GM12878 (cell line): ENCODE measurements at regions not wholly inside any gene's neighbourhood (a gene's known extent, or its start where the extent isn't known, plus 50 kb on each side); places are given as distances from the start of the nearest gene placed in this dataset.

Experiments used
- ATAC-seq: fragments of 200-7000 bp; cut with Tn5 transposase; 3 replicates; pipeline ENCODE4 v1.9.1; 2020; ENCODE audit warnings: mild to moderate bottlenecking, moderate library complexity
- BruUV-seq: library from RNA; stranded (reverse); fragments of 400-500 nt; replicated peaks from 2 replicates; lab custom pipeline; 2021; lab: Mats Ljungman, UMichigan
- CTCF ChIA-PET: fragments of 300-600 bp; sonication (Branson Sonifier 250); formaldehyde crosslinking; extraction: SDS; loops from one replicate; lab custom pipeline; 2021; ENCODE audit warnings: inconsistent platforms; lab: Yijun Ruan, JAX
- POLR2A ChIA-PET: fragments of 350-600 bp; formaldehyde crosslinking; extraction: SDS; loops from one replicate; lab custom pipeline; 2021; ENCODE audit warnings: inconsistent platforms; lab: Charles Lee
- RAD21 ChIA-PET: fragments of 300-600 bp; sonication (Branson Sonifier 250); formaldehyde crosslinking; loops from one replicate; lab custom pipeline; 2023; ENCODE audit warnings: antibody characterized with exemption; ENCODE audit not compliant: unreplicated experiment; lab: Charles Lee
- SMC1A ChIA-PET: fragments of 300-600 bp; sonication (Branson Sonifier 250); formaldehyde crosslinking; loops from one replicate; lab custom pipeline; 2023; ENCODE audit not compliant: unreplicated experiment, uncharacterized antibody; lab: Charles Lee
- DNase-seq: peaks from one replicate; pipeline ENCODE4 v3.0.0-alpha.2; 2011; ENCODE audit warnings: low read depth, low spot score
- FAIRE-seq: peaks from 3 replicates; lab custom pipeline; 2011; peaks lifted over from hg19 to GRCh38; lab: Jason Lieb, UNC
- H2AFZ ChIP-seq: 2 replicates; pipeline ENCODE4 v1.6.0; 2011; ENCODE audit warnings: low read depth, low read length, control low read depth; ENCODE audit not compliant: control insufficient read depth
- H3K27ac ChIP-seq: 2 replicates; pipeline ENCODE4 v1.5.1; 2011; ENCODE audit warnings: control low read depth; ENCODE audit not compliant: control insufficient read depth, insufficient read depth
- H3K27me3 ChIP-seq, 2 experiments: replicated peaks in 1 of 2; 2 replicates each; pipeline versions ENCODE4 v1.6.0 to v1.6.1; 2011; ENCODE audit warnings: low read length in 1 of 2; ENCODE audit not compliant: control insufficient read depth in 2 of 2, insufficient read depth in 2 of 2
- H3K36me3 ChIP-seq, 2 experiments: 2 replicates each; pipeline ENCODE4 v1.5.1; 2011; ENCODE audit warnings: low read length in 1 of 2; ENCODE audit not compliant: control insufficient read depth in 2 of 2, insufficient read depth in 2 of 2
- H3K4me1 ChIP-seq: 2 replicates; pipeline ENCODE4 v1.6.1; 2011; ENCODE audit warnings: mild to moderate bottlenecking, low read length, moderate library complexity, mixed read lengths; ENCODE audit not compliant: control insufficient read depth, insufficient read depth
- H3K4me2 ChIP-seq: 2 replicates; pipeline ENCODE4 v1.6.0; 2011; ENCODE audit warnings: control low read depth; ENCODE audit not compliant: control insufficient read depth, insufficient read depth
- H3K4me3 ChIP-seq: fragments of 200-600 bp; sonication (generic); 2 replicates; pipeline ENCODE4 v1.5.1; 2016
- H3K79me2 ChIP-seq: 2 replicates; pipeline ENCODE4 v1.6.0; 2011; ENCODE audit warnings: low read length; ENCODE audit not compliant: control insufficient read depth, insufficient read depth
- H3K9ac ChIP-seq: 2 replicates; pipeline ENCODE4 v1.8.0; 2011; ENCODE audit warnings: low read length, control low read depth, mixed read lengths; ENCODE audit not compliant: control insufficient read depth, insufficient read depth
- H3K9me3 ChIP-seq: replicated peaks from 3 replicates; pipeline ENCODE4 v1.5.1; 2011; ENCODE audit warnings: mild to moderate bottlenecking, low read length; ENCODE audit not compliant: control insufficient read depth, insufficient read depth
- H4K20me1 ChIP-seq: 2 replicates; pipeline ENCODE4 v1.6.0; 2011; ENCODE audit not compliant: control insufficient read depth, insufficient read depth
- ATF2 ChIP-seq: IDR thresholded peaks from 2 replicates; pipeline ENCODE4 v1.6.1; 2012; ENCODE audit warnings: low read length, inconsistent platforms
- EZH2 ChIP-seq: IDR thresholded peaks from 2 replicates; pipeline ENCODE4 v1.6.1; 2012; ENCODE audit warnings: low read depth, mild to moderate bottlenecking, control low read depth, inconsistent platforms, low read length, borderline replicate concordance; ENCODE audit not compliant: control insufficient read depth
- HCFC1 ChIP-seq: fragments of 150-350 bp; IDR thresholded peaks from 2 replicates; pipeline ENCODE4 v1.6.1; 2014; ENCODE audit warnings: low read length
- PKNOX1 ChIP-seq: fragments of 450-650 bp; IDR thresholded peaks from 2 replicates; pipeline ENCODE4 v1.6.1; 2016; ENCODE audit warnings: mild to moderate bottlenecking
- YBX1 ChIP-seq: fragments of 450-650 bp; IDR thresholded peaks from 2 replicates; pipeline ENCODE4 v1.6.1; 2016; ENCODE audit warnings: antibody characterized with exemption
- ZBTB11 ChIP-seq: fragments of 450-650 bp; formaldehyde crosslinking; IDR thresholded peaks from 2 replicates; pipeline ENCODE4 v1.5.0; 2022; ENCODE audit warnings: mild to moderate bottlenecking, missing genetic modification characterization
- WGBS: methylation state at CpG from one replicate; pipeline ENCODE4 v1.1.6; 2016; ENCODE audit warnings: low lambda C conversion rate; ENCODE audit not compliant: insufficient replicate concordance, insufficient coverage; ENCODE audit errors: missing lambda C conversion rate; 5-methylcytosine and 5-hydroxymethylcytosine counted together
- in situ Hi-C: fragments of 300-500 bp; cut with MboI; formaldehyde crosslinking; loops from 9 replicates; pipeline ENCODE4 v1.14.3; 2018; ENCODE audit warnings: mixed read lengths
- intact Hi-C: fragments of 100-400 bp; cut with micrococcal nuclease; formaldehyde crosslinking; loops from one replicate; pipeline ENCODE4 v1.14.2; 2022; ENCODE audit not compliant: unreplicated experiment
- TF ChIP-seq, protein P1 (sequence below): fragments of 450-650 bp; formaldehyde crosslinking; IDR thresholded peaks from 2 replicates; pipeline ENCODE4 v1.4.0; 2020; ENCODE audit warnings: mild to moderate bottlenecking, moderate library complexity

DNA sequence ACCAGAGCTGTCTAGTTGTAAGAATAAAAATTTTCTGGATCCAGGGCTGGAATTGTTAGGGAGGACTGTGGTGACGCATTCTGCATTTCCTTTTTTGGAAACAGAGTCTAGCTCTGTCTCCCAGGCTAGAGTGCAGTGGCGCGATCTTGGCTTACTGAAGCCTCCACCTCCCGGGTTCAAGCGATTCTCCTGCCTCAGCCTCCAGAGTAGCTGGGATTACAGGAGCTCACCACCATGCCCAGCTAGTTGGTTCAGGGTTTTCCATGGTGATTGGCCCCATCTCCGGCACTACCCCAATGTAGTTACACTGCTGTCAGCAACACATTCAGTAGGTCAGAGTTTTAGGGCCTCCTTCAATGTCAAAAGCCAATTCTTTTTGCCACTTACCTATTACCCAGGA is 58.6 kb upstream of the RNF152 start:
- intact Hi-C loops (no loop called here), in situ Hi-C loops (no loop called here)
- POLR2A ChIA-PET = interaction anchor here (1.6 kb wide), 1 partner anchor 29 kb away, joined by 4 read pairs; no protein-coding TSS in a partner anchor
- H3K27me3 ChIP-seq = no peaks in the 10 kb centered on the region
- DNase-seq (no peak), ATAC-seq (no peak), FAIRE-seq (no peak)
- peaks cover 5% of the 10 kb centered on the region; the same call in 2 of the 3 replicates for H3K9me3 ChIP-seq
- no peaks in the 10 kb centered on the region for H3K36me3 ChIP-seq
- H2AFZ ChIP-seq = no peak overlapping the region
- no TSS peak for BruUV-seq
- peak overlapping the region; percentile 81; the same call in 1 of the 2 replicates for H3K4me2 ChIP-seq
- RAD21 ChIA-PET = interaction anchor here (1.2 kb wide), 1 partner anchor 19 kb away, joined by 3 read pairs; no protein-coding TSS in a partner anchor
- H3K27ac ChIP-seq = peak overlapping the region; percentile 24; the same call in 1 of the 2 replicates
- SMC1A ChIA-PET = interaction anchor here (0.7 to 2.1 kb wide), 6 partner anchors 9 to 314 kb away, joined by 3 to 14 read pairs (median 6); no protein-coding TSS in a partner anchor
- no peak overlapping the region for H3K4me3 ChIP-seq
- H4K20me1 ChIP-seq = no peaks in the 10 kb centered on the region
- H3K9ac ChIP-seq = no peak overlapping the region
- CTCF ChIA-PET = interaction anchor here (1.5 to 1.6 kb wide), 2 partner anchors 9 to 26 kb away, joined by 4 to 5 read pairs; no protein-coding TSS in a partner anchor
- no peaks in the 10 kb centered on the region for H3K79me2 ChIP-seq
- 82% methylated on average over 6 of the region's 6 CpGs for WGBS
- H3K4me1 ChIP-seq = peaks cover 12% of the 10 kb centered on the region
- TF ChIP-seq HCFC1 (no peak), PKNOX1 (no peak), EZH2 (no peak), ATF2 (no peak), ZBTB11 (CRISPR knock-in tag) (no peak), YBX1 (no peak)
- TF ChIP-seq, protein P1, sequence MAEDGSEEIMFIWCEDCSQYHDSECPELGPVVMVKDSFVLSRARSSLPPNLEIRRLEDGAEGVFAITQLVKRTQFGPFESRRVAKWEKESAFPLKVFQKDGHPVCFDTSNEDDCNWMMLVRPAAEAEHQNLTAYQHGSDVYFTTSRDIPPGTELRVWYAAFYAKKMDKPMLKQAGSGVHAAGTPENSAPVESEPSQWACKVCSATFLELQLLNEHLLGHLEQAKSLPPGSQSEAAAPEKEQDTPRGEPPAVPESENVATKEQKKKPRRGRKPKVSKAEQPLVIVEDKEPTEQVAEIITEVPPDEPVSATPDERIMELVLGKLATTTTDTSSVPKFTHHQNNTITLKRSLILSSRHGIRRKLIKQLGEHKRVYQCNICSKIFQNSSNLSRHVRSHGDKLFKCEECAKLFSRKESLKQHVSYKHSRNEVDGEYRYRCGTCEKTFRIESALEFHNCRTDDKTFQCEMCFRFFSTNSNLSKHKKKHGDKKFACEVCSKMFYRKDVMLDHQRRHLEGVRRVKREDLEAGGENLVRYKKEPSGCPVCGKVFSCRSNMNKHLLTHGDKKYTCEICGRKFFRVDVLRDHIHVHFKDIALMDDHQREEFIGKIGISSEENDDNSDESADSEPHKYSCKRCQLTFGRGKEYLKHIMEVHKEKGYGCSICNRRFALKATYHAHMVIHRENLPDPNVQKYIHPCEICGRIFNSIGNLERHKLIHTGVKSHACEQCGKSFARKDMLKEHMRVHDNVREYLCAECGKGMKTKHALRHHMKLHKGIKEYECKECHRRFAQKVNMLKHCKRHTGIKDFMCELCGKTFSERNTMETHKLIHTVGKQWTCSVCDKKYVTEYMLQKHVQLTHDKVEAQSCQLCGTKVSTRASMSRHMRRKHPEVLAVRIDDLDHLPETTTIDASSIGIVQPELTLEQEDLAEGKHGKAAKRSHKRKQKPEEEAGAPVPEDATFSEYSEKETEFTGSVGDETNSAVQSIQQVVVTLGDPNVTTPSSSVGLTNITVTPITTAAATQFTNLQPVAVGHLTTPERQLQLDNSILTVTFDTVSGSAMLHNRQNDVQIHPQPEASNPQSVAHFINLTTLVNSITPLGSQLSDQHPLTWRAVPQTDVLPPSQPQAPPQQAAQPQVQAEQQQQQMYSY (CRISPR knock-in tag) = no peak
